GM21529 (cell line): ENCODE measurements at regions not wholly inside any gene's neighbourhood (a gene's known extent, or its start where the extent isn't known, plus 50 kb on each side); places are given as distances from the start of the nearest gene placed in this dataset.
"Not testable (repeated sequence)": the region's sequence is repeated elsewhere in the genome, so short reads cannot be mapped to it uniquely, and the experiment has no call there.

ENCODE experiments used
- ATAC-seq: cut with Tn5 transposase; IDR thresholded peaks from one replicate; pipeline ENCODE4 v1.9.1; 2021; ENCODE audit not compliant: unreplicated experiment

DNA sequence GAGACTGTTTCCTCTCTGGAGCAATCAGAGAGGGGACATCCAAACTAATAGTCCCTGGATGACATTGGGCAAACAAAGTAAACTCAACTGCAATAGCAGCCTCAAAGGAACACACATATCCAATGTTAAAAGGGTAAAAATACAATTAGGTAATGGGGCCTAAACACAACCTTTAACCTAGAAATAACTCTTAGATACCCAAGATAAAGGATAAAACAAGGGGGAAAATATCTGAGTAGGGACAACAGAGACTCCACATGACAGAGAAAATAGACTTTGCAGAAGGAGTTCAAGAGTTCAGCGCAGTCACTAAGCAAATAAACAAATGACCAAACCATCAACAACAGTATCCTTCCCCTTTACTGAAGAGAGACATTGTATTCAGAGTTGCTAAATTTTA lies 149.3 kb downstream of the FBXO4 start:
- no peak for ATAC-seq

- no peak for ATAC-seq
Measured at GRCh38 chr5:42089705-42090104, 164.6 kb downstream of the FBXO4 start.

DNA sequence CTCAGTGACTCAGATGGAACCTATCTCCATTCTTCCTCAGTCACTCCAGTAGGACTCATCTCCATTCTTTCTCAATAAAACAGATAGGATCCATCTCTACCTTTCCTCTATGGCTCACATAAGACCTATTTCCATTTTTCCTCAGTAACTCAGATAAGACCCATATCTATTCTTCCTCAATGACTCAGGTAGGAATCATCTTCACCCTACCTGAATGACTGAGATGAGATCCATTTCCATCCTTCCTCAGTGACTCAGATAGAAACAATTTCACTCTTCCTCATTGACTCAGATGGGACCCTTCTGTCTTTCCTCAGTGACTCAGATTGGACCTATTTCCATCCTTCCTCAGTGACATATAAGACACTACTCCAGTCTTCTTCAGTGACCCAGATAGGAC lies 165.1 kb downstream of the FBXO4 start:
- no peak for ATAC-seq

- ATAC-seq = not testable (repeated sequence)
Measured at GRCh38 chr5:42099846-42100245, 174.8 kb downstream of the FBXO4 start.

DNA sequence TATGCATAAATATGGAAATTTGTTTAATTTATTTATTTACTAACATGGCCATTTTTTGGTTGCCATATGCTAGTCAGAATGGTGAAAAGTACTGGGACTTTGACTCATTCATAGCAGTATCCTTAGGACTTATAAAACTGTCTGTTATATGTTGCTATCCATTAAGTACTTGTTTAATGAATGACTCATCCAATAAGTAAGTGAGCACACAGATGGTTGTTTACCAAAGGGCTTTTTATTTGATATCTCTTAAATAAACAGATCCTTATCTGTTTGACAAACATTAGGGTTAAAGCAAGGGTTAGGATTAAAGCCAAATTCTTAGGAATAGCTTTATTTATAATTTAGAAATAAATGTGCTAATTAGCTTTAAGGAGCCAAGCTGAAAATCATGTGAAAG lies 183.4 kb downstream of the FBXO4 start:
- ATAC-seq = no peak

DNA sequence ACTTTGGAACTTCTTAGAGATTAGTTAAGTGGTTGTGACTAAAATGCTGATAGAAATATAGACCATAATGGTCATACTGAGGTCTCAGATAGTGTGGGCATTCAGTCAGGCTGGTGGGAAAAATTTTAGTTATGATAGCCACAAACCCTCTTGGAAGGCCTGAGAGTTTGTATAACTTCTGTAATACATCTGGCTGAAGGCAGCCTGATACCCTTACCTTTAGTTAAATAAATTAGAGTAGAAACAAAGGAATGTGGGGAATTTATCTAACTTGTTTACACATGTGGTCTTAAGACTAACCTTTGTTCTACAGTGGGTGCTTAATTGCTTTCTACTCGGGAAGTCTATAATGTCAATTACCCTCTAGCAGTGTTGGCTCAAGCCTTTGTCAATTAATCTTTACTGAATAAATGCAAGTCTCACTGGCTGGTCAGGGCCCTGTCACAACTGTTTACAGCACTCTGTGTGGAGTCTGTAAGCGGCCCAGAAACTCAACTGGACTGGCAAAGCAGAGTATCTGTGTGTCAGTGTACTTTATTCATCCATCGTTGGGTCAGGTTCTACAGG lies 184.0 kb downstream of the FBXO4 start:
- no peak for ATAC-seq

DNA sequence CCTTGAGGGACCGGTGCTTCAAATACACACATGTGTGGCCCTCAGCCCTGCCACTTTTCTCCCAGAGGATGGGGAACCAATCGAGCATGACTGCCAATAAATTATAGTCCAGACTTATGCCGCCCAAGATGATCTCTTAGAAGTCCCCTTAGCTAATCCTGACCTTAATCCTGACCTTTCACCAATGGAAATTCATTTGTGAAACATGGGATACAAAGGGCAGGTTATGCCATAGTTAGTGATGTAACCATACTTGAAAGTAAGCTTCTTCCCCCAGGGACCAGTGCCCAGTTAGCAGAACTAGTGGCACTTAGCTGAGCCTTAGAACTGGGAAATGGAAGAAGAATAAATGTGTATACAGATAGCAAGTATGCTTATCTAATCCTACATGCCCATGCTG lies 190.6 kb downstream of the FBXO4 start:
- not testable (repeated sequence) for ATAC-seq

DNA sequence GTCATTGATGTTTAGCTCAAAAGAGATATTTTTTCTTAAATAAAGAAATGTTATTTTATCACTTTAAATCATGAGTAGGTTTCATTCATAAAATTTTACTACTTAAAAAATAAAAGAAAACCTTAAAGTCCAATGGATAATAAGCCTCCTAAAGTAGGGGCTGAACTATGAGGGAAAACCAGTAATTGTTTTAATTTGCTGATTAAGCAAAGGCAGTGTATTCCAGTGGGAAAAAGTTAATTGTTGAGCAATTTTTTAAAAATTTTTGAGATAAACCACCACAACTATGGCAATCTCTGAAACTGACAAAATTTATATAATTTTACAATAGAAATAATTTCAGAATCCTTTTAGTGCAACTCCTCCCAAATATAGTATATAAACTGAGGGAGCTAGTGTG lies 195.0 kb downstream of the FBXO4 start:
- ATAC-seq = no peak

- no peak for ATAC-seq
Measured at GRCh38 chr5:42121401-42121800, 196.3 kb downstream of the FBXO4 start.

- ATAC-seq = no peak
Measured at GRCh38 chr5:42131081-42131480, 206.0 kb downstream of the FBXO4 start.

GRCh38 chr5:42143361-42143760 lies 218.3 kb downstream of the FBXO4 start:
- no peak for ATAC-seq

DNA sequence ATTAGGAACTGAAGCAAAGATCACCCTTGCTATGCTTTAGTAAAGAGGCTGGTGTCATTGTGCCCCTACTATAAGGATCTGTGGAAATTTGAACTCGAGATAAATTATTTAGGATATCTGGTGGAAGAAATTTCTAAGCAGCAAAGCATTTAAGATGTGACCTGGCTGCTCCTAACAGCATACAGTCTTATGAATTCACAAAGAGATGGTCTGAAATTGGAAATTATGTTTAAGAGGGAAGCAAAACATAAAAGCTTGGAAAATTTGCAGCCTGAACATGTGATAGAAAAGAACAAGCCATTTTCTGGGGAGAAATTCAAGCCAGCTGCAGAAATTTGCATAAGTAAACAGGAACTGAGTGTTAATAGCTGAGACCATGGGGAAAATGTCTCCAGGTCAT lies 223.7 kb downstream of the FBXO4 start:
- no peak for ATAC-seq

DNA sequence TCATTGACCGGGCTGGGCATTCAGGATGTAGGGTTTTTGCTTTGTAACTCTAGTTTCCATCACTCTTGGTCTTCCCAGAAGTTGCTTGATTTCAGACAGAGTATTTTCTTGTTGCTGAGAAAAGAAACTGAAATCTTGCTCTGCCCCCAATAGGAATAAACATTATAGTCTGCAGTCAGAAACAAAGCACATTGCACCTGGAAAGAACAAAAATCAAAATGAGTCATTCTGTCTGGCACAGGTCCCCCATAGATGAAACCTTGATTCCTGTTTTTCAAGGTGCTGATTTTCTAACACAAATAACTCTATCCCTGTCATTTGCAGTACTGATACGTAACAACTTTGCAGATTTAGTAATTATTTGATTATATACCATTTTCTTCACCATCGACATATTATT lies 232.1 kb downstream of the FBXO4 start:
- ATAC-seq = no peak

DNA sequence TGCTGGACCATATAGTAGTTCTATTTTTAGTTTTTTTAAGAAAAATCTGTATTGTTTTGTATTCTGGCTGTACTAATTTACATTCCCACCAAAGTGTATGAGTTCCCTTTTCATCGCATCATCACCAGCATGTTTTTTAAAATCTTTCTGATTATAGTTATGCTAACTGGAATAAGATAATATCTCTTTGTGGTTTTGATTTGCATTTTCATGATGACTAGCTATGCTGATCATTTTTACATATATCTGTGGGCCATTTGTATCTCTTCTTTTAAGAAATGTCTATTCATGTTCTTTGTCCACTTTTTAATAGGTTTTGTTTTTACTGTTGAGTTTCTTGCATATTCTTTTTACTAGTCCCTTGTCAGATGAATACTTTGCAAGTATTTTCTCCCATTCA lies 238.0 kb downstream of the FBXO4 start:
- ATAC-seq = no peak

GRCh38 chr5:42168091-42168670 lies 243.1 kb downstream of the FBXO4 start:
- no peak for ATAC-seq

- not testable (repeated sequence) for ATAC-seq
Measured at GRCh38 chr5:42176118-42176517, 247.1 kb upstream of the GHR start.

GRCh38 chr5:42179843-42180242 lies 243.4 kb upstream of the GHR start:
- not testable (repeated sequence) for ATAC-seq

DNA sequence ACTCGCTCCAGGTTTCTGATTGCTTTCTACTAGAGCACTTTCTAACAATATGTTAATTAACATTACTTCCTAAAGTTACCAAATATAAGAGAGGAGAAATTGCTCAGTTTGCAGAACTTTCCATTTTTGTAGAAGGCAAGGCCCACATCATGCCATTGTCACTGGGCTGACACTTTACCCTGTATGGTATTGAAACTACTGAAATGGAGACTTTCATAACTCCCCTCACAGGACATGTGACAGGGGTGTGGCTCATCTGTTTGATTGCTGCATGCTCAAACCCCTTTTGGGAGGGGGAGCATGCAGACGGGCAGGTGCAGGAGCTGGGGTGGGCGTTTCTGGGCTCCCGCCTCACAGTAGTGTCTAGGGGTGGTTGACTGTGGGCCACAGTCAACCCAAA lies 206.3 kb upstream of the GHR start:
- no peak for ATAC-seq

DNA sequence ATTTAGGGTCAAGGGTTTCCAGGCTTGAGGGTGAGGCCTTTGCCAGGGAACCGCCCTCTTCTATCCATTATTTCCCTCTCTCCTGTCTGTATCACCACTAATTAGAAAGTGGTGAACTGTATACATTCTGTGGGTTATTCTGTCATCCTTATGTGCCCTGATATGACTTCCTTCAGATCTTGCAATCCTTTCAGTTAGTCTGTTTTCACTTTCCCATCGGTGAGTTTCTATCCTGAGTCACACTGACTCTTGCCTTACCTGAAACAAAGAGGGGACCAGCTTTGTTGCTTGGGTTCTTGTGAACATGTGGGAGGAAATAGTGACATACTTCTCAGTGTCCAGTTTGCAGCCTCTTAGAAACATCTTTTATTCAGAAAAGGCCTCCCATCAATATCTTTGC lies 205.4 kb upstream of the GHR start:
- no peak for ATAC-seq

DNA sequence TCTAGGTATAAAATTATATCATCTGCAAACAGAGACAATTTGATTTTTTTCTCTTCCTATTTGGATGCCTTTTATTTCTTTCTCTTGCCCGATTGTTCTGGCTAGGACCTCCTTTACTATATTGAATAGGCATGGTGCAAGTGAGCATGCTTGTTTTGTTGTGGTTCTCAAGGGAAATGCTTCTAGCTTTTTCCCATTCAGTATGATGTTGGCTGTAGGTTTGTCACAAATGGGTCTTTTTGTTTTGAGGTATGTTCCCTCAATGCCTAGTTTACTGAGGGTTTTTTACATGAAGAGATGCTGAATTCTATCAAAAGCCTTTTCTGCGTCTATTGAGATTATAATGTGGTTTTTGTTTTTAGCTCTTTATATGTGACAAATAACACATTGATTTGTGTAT lies 198.2 kb upstream of the GHR start:
- no peak for ATAC-seq

- no peak for ATAC-seq
Measured at GRCh38 chr5:42228279-42228678, 195.0 kb upstream of the GHR start.

DNA sequence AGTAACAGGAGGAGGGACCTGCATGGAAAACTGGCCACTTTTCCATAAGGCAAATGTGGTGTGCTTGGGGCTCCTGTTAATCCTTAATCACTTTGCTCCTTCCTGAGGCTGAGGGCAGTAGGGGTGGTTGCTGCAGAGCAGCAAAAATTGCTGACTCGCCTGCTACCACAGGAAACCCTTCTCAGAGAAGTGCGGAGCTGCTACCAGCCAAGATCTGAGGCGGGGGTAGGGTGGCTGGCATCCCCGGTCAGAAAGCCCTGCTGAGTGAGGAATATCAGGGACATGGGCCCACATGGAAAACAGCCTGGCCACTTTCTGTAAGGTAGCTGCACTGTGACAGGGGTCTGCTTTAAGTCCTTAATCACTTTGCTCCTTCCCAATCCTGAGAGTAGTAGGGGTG lies 192.4 kb upstream of the GHR start:
- ATAC-seq = no peak

- ATAC-seq = no peak
Measured at GRCh38 chr5:42235241-42235640, 188.0 kb upstream of the GHR start.
